ENCODE measurements at regions not wholly inside any gene's neighbourhood (a gene's known extent, or its start where the extent isn't known, plus 50 kb on each side); places are given as distances from the start of the nearest gene placed in this dataset.
"Not testable (repeated sequence)": the region's sequence is repeated elsewhere in the genome, so short reads cannot be mapped to it uniquely, and the experiment has no call there.

DNA sequence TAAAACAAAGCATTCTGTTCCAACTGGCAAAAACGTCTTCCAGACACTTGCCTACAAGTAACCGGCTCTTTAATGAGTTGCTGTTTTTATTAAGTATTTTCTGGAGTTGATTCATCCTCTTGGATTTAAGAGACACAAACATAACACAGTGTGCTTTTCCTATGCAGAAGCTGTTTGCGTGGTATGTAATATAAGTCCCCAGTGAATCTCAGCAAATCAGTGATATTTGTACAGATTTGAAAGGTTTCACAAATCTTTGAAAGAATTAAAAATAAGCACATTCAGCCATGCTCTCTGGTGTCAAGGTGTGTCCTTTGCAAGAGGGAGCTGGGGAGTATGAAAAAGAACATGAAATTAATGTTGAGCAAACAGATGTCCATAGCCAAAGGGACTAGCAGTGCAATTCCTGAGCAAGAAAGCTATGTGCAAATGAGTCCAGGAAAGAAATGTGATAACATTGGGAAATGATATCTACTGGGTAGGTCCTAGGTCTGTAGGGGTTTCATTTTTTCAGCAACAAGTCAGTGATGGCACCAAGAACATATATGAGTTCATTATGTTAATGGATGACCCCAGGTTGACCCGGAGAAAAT lies 170.1 kb upstream of the PHACTR1 start:
- no peaks in the 10 kb centered on the region for H3K9me3 ChIP-seq (ENCODE audit: insufficient read depth, low read length)

GRCh38 chr6:12548526-12548925 lies 168.0 kb upstream of the PHACTR1 start:
- Histone ChIP-seq H3K9ac (ENCODE audit: low read length) (no peak overlapping the region), H3K4me2 (ENCODE audit: low read depth, low read length, poor library complexity, severe bottlenecking) (no peak overlapping the region), H3K79me2 (ENCODE audit: insufficient read depth, low read length) (no peaks in the 10 kb centered on the region), H4K20me1 (ENCODE audit: low read depth, low read length) (no peaks in the 10 kb centered on the region), H3F3A (ENCODE audit: insufficient read depth) (no peaks in the 10 kb centered on the region), H3K9me2 (replicated peaks; ENCODE audit: insufficient read depth, low read length) (no peaks in the 10 kb centered on the region; the same call in 1 of the 2 replicates), H3K27ac (ENCODE audit: low read depth, low read length) (no peak overlapping the region), H3K27me3 (ENCODE audit: low read length) (no peaks in the 10 kb centered on the region), H2AFZ (ENCODE audit: low read depth, low read length, severe bottlenecking) (no peak overlapping the region), H3K36me3 (ENCODE audit: low read length) (no peaks in the 10 kb centered on the region), H3K9me3 (ENCODE audit: insufficient read depth, low read length) (no peaks in the 10 kb centered on the region), H3K4me3 (ENCODE audit: insufficient read depth, low read length, poor library complexity, severe bottlenecking) (no peak overlapping the region)
- no peak for TF ChIP-seq CTCF (IDR thresholded peaks at IDR 0.05; ENCODE audit: insufficient read depth, low read length, poor library complexity, severe bottlenecking)

More for the DNA sequence above, 170.1 kb upstream of the PHACTR1 start:
- no peaks in the 10 kb centered on the region for H3K27me3 ChIP-seq (ENCODE audit: low read length)
- no peaks in the 10 kb centered on the region for H3K36me3 ChIP-seq (ENCODE audit: low read length)
- no peaks in the 10 kb centered on the region for H3F3A ChIP-seq (ENCODE audit: insufficient read depth)
- no peak for TF ChIP-seq EZH2phosphoT487 (conservative IDR thresholded peaks at IDR 0.05; ENCODE audit: low read length)
- TF ChIP-seq CTCF (IDR thresholded peaks at IDR 0.05; ENCODE audit: insufficient read depth, low read length, poor library complexity, severe bottlenecking), result no peak
- no peak overlapping the region for H3K4me2 ChIP-seq (ENCODE audit: low read depth, low read length, poor library complexity, severe bottlenecking)
- H3K9ac ChIP-seq (ENCODE audit: low read length), result no peak overlapping the region
- H3K4me3 ChIP-seq (ENCODE audit: insufficient read depth, low read length, poor library complexity, severe bottlenecking), result no peak overlapping the region
- H3K27ac ChIP-seq (ENCODE audit: low read depth, low read length), result no peak overlapping the region
- no peaks in the 10 kb centered on the region; the same call in 1 of the 2 replicates for H3K9me2 ChIP-seq (replicated peaks; ENCODE audit: insufficient read depth, low read length)
- H4K20me1 ChIP-seq (ENCODE audit: low read depth, low read length), result no peaks in the 10 kb centered on the region
- H2AFZ ChIP-seq (ENCODE audit: low read depth, low read length, severe bottlenecking), result no peak overlapping the region
- H3K79me2 ChIP-seq (ENCODE audit: insufficient read depth, low read length), result no peaks in the 10 kb centered on the region

DNA sequence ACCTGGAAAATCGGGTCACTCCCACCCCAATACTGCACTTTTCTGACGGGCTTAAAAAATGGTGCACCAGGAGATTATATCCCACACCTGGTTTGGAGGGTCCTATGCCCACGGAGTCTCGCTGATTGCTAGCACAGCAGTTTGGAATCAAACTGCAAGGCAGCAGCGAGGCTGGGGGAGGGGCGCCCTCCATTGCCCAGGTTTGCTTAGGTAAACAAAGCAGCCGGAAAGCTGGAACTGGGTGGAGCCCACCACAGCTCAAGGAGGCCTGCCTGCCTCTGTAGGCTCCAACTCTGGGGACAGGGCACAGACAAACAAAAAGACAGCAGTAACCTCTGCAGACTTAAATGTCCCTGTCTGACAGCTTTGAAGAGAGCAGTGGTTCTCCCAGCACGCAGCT lies 167.1 kb upstream of the PHACTR1 start:
- not testable (repeated sequence) for H3K36me3 ChIP-seq (ENCODE audit: low read length); H3K4me2 ChIP-seq (ENCODE audit: low read depth, low read length, poor library complexity, severe bottlenecking); H3K4me3 ChIP-seq (ENCODE audit: insufficient read depth, low read length, poor library complexity, severe bottlenecking)

DNA sequence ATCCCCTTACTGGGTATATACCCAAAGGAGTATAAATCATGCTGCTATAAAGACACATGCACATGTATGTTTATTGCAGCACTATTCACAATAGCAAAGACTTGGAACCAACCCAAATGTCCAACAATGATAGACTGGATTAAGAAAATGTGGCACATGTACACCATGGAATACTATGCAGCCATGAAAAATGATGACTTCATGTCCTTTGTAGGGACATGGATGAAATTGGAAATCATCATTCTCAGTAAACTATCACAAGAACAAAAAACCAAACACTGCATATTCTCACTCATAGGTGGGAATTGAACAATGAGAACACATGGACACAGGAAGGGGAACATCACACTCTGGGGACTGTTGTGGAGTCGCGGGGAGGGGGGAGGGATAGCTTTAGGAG lies 161.7 kb upstream of the PHACTR1 start:
- H3K9ac ChIP-seq (ENCODE audit: low read length); H3K79me2 ChIP-seq (ENCODE audit: insufficient read depth, low read length); H3K4me2 ChIP-seq (ENCODE audit: low read depth, low read length, poor library complexity, severe bottlenecking); H3K9me2 ChIP-seq (replicated peaks; ENCODE audit: insufficient read depth, low read length); H3K27ac ChIP-seq (ENCODE audit: low read depth, low read length); H3F3A ChIP-seq (ENCODE audit: insufficient read depth); H3K36me3 ChIP-seq (ENCODE audit: low read length); H3K27me3 ChIP-seq (ENCODE audit: low read length); H4K20me1 ChIP-seq (ENCODE audit: low read depth, low read length); H2AFZ ChIP-seq (ENCODE audit: low read depth, low read length, severe bottlenecking); H3K9me3 ChIP-seq (ENCODE audit: insufficient read depth, low read length); H3K4me3 ChIP-seq (ENCODE audit: insufficient read depth, low read length, poor library complexity, severe bottlenecking): not testable (repeated sequence)

More for the DNA sequence above, 167.1 kb upstream of the PHACTR1 start:
- not testable (repeated sequence) for H3K9ac ChIP-seq (ENCODE audit: low read length); H3K9me3 ChIP-seq (ENCODE audit: insufficient read depth, low read length); H3K27me3 ChIP-seq (ENCODE audit: low read length); H2AFZ ChIP-seq (ENCODE audit: low read depth, low read length, severe bottlenecking); H4K20me1 ChIP-seq (ENCODE audit: low read depth, low read length); H3K9me2 ChIP-seq (replicated peaks; ENCODE audit: insufficient read depth, low read length); H3K27ac ChIP-seq (ENCODE audit: low read depth, low read length); H3F3A ChIP-seq (ENCODE audit: insufficient read depth); H3K79me2 ChIP-seq (ENCODE audit: insufficient read depth, low read length)
